ENCODE measurements at regions not wholly inside any gene's neighbourhood (a gene's known extent, or its start where the extent isn't known, plus 50 kb on each side); places are given as distances from the start of the nearest gene placed in this dataset.
A peak's percentile ranks its signal among the peaks of the same experiment; 100 is the strongest.
"Not testable (repeated sequence)": the region's sequence is repeated elsewhere in the genome, so short reads cannot be mapped to it uniquely, and the experiment has no call there.

DNA sequence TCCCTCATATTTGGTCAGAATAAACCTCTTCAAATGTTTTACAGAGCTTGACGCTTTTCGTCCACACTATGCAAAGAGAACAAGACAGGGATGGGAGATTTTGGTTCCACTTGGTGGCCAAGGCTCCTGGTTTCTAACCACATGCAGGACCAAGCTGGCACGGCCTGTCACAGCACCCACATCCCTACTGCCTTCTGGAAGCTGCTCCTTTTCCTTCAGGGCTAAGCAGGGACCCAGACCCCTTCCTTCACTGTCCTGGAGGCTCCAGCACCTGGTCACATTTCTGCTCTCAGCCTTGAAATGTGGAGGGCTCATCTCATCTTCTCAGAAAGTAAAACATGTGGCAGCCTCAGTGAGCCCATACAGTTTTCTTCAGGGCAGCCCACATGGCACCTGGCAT lies 50.4 kb upstream of the ARHGEF7 start:
- DNase-seq (ENCODE audit: low read depth, low spot score): no peak

DNA sequence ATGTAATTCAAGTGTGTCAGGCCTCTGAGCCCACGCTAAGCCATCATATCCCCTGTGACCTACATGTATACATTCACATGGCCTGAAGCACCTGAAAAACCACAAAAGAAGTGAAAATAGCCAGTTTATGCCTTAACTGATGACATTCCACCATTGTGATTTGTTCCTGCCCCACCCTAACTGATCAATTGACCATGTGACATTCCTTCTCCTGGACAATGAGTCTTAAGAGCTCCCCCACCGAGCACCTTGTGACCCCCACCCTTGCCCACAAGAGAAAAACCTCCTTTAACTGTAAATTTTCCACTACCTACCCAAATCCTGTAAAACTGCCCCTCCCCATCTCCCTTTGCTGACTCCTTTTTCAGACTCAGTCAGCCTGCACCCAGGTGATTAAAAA lies 52.1 kb upstream of the ARHGEF7 start:
- no peak for DNase-seq (ENCODE audit: low read depth, low spot score)

DNA sequence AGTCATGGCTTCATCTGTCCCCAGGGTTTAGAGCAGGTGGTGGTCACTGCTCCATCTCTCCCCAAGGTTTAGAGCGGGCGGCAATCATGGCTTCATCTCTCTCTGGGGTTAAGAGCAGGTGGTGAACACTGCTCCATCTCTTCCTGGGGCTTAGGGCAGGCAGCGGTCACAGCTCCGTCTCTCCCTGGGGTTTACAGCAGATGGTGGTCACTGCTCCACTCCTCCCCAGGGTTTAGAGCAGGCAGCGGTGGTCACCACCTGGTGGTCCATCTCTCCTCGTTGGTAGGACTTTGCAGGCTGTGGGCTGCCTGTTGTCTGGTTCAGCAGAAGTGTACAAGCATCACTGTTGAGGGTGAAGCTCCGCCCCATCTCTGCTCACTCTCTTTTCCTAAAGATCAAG lies 52.8 kb upstream of the ARHGEF7 start:
- DNase-seq (ENCODE audit: low read depth, low spot score): no peak

DNA sequence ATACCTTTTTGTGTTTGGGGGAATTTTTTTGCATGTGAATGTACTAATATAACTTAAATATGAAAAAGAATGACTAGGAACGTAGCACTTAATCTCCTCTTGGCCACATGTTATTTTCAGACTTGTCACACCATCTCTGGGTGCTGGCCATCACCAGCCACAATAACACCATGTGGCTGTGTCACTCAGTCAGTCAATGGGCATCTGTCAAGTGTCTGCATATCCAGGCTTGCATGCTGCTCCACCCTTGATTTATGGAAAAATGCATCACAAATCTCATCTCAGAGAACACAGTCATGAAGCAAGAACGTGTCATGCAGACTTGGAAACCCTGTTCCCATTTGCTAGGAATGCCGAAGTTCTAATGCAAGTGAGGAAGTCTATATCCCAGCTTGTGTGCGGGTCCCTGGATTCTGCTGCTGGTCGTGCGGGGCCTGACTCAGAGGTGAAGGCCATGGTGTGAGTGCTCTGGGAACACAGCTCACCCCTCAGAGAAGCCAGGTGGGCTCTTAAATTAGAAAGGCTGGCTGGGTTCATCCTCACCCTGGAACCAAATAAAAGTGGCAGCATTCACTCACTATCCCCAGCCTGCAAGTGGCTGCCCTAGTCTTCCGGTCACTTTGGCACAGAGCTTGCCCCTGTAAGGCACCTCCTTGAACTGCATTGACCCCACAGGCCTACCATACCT lies 53.6 kb upstream of the ARHGEF7 start:
- DNase-seq (ENCODE audit: low read depth, low spot score): no peak

DNA sequence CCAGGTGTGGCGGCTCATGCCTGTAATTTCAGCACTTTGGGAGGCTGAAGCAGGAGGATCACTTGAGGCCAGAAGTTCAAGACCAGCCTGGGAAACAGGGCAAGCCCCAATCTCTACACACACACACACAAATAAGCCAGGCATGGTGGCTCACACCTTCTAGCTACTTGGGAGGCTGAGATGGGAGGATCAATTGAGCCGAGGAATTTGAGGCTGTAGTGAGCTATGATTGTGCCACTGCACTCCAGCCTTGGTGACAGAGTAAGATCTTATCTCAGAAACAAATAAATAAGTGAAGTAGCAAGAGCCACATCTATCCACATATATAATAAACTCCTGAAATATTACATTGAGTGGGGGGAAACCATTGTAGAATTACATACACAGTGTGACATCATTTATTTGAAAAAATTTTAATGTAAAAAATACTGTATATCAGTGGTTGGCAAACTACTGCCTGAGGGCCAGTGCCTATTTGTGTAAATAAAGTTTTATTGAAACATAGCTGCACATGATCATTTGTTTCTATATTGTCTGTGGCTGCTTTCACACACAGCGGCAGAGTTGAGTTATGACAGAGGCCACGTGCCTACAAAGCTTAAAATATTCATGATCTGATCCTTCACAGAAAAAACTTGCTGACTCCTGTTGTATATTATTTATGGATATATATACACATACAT lies 54.7 kb upstream of the ARHGEF7 start:
- no peak for DNase-seq (ENCODE audit: low read depth, low spot score)

DNA sequence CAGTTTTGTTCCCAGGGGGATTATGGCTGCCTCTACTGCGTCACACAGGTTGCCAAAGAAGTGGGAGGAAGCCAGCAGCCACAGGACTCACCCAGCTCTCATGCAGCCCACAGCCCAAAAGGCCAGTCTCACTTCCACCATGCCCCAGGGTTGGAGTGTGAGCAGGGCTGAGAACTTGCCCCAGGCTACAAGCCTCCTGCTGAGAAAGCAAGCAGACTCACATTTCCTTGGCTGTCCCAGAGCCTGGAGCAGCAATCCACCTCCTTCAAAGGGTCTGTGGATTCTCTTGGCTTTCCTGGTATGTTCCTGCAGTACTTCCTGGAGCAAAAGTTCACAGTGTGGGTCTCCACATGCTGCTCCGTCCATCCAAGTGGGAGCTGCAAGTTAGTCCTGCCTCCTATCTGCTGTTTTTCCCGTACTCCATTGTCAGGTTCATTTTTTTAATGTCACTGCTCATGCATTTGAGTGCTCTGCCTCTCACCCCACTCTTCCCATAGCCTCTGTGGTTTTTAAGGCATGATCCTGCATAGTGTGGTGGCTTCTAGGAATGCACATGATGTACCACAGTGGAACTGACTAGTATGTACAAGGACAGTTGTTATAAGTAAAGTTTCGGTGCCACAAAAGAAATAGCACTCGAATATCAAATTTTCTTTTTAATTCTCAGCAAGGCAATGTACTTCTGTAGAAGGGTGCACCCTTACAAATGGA lies 56.2 kb upstream of the ARHGEF7 start:
- DNase-seq (ENCODE audit: low read depth, low spot score): peak; percentile 69

DNA sequence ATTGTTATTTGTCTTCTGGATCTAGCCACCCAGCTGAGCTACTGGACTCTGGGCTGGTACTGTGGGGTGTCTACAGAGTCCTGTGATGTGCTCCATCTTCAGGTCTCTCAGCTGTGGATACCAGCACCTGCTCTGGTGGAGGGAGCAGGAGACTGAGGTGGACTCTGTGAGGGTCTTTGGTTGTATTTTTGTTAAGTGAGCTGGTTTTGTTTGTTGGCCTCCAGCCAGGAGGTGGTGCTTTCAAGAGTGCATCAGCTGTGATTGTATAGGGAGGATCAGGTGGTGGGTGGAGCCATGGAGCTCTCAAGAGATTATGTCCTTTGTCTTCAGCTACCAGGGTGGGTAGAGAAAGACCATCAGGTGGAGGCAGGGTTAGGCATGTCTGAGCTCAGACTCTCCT lies 56.8 kb upstream of the ARHGEF7 start:
- not testable (repeated sequence) for DNase-seq (ENCODE audit: low read depth, low spot score)

DNA sequence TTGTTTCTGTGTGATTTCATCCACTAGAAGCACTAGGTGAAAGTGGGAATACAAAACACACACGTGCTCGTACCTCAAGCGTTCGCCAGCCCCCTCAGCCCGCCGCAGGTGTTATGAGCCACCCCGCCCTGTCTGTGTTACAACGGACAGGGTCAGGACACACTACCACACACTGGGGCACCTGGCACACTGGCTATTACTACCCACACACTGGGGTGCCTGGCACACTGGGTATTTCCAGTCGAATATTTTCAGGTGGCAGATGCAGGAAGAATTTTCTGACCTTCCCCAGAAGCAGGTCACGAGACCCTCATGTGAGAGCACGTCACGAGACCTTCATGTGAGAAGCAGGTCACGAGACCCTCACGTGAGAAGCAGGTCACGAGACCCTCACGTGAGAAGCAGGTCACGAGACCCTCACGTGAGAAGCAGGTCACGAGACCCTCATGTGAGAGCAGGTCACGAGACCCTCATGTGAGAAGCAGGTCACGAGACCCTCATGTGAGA lies 63.3 kb upstream of the ARHGEF7 start:
- not testable (repeated sequence) for DNase-seq (ENCODE audit: low read depth, low spot score)

DNA sequence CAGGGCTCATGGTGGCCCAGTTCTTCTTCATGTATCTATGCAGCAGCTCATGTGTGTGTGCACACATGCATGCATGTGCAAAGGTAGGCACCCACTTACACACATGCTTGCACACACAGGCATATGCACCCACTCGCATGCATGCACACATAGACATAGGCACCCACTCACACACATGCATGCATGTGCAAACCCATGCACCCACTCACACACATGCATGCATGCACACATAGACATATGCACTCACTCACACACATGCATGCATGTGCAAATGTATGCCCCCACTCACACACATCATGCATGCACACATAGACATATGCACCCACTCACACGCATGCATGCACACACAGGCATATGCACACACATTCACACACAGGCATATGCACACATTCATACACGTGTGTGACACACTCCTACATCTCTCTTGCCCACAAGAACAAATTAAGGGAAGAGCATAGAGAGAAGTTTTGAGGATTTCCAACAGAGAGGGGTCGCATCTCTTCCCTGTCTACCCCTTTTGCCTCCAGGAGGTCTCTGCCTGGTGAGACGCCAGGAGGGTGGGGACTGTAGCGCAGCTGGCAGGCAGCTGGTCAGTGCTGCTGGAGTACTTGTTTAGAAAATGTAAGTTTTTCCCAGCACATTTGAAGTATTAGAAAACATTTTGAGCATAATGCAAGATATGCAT lies 63.9 kb upstream of the ARHGEF7 start:
- no peak for DNase-seq (ENCODE audit: low read depth, low spot score)

DNA sequence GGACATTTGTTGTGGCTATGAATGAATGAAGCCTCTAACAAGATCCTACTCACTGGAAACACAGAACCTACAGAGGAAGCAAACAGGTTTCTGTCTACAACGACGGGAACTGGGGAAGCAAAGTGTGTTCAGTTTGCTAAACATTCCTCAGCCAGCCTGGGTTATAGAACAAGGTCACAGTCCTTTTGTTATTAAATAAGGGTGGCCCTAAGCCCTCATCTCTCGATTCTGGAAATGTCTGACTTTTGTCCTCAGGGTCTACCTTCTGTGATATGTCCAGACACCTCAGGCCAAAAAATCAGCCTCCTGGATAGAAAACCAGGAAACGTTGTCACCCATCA lies 64.6 kb upstream of the ARHGEF7 start:
- DNase-seq (ENCODE audit: low read depth, low spot score): no peak

DNA sequence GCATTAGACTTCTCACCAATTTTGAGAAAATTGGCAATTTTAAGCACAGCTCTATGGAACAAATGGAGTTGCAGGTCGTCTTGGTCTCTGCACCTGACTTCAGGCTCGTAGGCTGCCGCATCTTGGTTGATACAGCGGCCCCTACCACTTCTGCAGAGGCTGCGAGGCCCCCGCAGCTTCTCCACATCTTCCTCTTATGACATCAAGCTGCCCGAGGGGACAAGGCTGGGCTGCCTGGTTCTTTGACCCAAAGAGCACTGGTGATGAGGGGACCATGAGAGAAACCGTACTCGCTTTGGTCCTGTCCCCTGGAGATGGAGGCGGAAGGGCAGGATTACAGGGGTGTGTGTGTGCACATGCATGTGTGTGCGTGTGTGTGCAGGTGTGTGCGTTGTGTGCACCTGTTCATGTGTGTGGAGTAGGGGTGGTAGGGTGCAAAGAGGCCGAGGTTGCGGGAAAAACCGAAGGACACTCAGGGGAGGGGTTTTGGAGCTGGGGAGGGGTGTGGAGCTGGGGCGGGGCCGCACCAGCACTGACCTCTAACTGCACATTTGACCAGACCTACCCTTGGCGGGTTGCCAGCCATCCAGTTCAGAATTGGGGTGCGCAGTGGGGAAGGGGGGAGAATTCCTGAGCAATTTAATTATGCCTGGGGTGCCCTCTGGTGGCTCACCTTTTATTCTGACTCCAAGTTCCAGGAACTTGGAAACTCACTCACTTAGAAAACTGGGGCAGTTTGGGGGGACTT lies 65.1 kb upstream of the ARHGEF7 start:
- no peak for DNase-seq (ENCODE audit: low read depth, low spot score)

DNA sequence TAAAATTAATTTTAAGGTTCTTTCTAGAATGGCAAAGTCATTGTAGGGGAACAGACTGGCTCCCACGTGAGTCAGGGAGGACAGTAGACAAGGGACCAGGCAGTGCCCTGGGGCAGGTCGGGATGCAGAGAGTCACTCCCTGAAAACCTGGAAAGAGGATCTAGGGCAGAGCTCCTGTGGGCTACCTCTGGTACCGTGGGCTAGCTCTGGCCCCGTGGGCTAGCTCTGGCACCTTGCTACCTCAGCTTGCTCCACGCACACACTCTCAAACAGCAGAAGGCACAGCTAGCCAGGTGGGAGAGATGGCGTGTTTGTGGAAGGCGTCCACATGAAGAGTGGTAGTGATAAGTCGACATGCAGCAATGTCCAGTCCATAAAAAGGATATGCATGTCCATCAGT lies 66.7 kb upstream of the ARHGEF7 start:
- no peak for DNase-seq (ENCODE audit: low read depth, low spot score)

DNA sequence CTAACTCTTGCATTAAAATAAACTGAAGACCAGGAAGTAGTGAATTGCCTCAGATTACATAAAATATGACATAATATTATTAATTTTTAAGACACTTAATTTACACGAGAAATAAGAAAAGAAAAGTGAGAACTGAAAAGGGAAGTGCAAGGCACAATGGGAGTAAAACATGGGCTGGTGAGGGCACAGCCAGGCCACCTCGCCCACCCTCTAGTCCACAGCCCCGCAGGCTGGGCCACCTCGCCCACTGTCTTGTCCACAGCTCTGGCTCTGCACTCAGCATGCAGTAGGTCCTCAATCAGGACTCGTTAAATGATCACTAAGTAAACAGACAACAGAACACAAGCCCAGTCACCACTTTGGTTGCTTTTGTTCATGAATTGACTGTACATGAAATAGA lies 67.8 kb upstream of the ARHGEF7 start:
- DNase-seq (ENCODE audit: low read depth, low spot score): no peak

DNA sequence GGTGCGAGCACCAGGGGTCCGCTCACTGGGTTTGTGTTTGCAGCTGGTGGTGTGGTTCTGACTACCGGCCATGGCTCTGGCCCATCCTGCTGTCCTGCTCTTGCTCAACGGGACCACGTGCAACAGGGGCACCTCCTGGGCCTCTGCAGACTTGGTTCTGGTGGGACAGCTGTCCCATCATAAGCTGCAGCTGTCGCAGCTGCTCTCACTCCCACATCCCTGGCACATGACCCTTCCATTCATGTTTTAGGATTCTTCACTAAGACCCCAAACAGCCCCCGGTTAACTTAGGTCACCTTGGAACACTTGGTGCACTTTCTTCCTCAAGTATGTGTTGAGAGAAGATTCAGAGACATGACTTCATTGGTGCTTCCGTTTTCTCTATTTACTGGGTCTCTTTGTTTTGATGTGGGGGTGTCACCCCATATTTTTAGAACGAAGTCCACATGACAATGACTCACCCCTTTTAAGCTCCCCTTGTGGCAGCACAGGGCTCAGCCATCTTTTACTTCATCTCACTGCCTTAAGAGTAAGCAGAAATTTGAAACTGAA lies 68.4 kb upstream of the ARHGEF7 start:
- no peak for DNase-seq (ENCODE audit: low read depth, low spot score)

DNA sequence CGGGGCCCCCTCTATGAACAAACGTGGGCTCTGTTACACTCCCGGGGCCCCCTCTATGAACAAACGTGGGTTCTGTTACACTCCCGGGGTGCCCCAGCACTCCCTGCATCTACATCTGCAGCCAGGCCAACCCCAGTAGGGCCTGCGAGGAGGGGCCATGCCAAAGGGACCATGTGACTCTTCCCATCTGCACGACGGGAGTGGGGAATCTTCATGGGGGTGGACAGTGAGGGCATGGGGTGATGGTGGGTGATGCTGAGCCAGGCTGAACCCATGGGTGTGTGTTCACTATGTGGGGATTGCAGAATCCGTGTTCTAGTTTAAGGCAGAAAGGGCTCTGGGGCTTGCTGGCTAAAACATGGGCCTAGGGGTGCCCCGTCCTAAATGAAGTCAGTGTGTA lies 69.9 kb upstream of the ARHGEF7 start:
- no peak for DNase-seq (ENCODE audit: low read depth, low spot score)

DNA sequence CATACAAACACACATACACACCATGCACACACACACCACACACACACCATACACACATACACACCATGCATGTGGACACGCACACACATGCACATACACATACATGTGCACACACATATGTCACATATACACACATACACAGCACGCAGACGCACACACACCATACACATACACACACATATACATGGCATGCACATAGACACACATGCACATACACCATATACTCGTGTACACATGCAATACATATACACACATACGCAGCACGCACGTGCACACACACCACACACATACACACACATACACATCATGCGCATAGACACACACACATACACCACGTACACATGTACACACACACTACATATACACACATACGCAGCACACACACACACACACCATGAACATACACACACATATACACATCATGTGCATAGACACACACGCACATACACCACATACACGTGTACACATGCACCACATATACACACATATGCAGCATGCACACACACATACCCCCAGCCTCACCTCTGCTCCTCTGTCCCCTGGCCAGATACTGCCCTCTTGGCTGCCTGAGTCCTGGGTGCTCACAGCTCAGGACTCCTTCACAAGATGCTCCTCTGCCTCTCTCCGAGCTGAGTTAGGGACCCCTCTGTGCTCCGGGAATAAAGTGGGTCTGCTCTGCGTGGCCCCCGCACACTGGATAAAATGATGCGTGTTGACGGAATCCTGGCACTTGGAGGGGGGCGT lies 70.9 kb upstream of the ARHGEF7 start:
- no peak for DNase-seq (ENCODE audit: low read depth, low spot score)

DNA sequence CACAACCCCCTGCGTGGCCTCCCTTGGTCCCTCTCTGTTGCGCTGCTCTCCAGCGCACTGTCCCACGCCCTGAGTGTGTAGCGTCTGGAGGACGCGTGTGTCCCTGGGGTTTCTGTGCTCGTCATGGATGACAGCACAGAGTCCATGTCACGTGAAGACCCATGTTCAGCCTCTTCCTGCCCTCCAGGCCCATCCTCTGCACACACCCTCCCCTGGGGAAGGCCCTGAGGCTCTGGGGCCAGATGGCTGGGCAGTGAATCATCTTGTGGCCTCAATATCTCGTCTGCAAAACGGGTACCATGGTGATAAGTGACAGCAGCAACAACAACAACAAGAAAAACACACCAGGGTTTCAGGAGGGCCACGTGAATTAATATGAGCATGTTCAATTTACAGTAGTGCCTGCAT lies 71.5 kb upstream of the ARHGEF7 start:
- no peak for DNase-seq (ENCODE audit: low read depth, low spot score)

DNA sequence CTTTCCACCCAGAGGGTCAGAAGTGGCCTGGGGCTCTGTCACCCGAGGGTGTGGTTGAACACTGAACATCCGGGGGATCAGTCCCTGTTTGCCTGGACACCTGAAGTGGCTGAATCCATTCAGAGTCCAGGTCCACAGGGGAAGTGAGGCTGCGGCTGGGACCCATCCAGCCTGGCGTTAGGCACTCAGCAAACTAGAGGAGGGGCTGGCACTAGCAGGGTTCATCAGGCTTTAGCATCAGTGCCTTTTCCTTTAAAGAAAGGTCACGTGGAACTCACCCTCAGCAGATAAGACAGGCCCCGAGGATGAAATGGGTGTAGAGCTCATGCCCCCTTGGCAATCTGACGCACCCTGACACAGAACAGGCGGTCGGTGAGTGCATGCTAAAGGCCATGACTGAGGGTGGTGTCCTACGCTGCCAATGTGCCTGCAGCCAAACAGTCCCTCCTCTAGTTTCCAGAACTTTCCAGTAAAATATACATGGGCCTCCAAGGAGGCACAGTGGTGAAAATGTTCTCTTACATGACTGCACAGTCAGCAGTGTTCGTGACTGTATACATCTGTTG lies 72.4 kb upstream of the ARHGEF7 start:
- no peak for DNase-seq (ENCODE audit: low read depth, low spot score)

DNA sequence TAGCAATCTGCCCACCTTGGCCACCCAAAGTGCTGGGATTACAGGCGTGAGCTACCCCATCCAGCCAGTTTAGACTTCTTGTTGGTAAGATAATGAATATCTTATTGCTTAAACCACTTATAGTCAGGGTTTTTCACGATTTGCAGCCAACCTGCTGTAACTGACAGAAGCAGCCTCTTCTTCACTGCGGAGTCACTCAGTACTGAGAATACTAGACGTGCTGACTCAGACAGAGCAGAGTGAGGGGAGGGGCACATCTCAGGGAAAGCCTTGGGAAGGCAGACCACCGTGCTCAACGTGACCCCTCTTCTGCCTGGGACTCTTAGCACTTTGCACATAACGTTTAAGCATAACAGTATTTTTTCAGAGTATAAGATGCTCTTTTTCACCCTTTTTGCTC lies 74.3 kb upstream of the ARHGEF7 start:
- DNase-seq (ENCODE audit: low read depth, low spot score): no peak

DNA sequence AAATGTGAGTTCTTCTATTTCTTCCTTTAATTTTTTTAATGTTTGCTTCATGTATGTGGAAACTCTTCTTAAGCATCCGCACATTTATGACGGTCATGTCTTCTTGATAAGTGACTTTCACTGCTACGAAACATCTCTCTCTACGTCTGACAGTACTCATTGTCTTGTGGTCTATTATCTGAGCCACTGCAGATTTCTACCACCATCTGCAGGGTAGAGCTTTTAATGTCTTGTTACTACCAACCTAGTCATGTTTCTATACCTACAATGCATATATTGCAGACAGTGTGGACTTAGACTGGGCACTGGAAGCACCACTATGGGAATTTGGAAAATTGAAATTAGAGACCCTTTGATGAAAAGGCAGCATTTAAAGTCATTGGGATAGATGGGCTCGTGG lies 75.4 kb upstream of the ARHGEF7 start:
- no peak for DNase-seq (ENCODE audit: low read depth, low spot score)
